ENCODE measurements at regions not wholly inside any gene's neighbourhood (a gene's known extent, or its start where the extent isn't known, plus 50 kb on each side); places are given as distances from the start of the nearest gene placed in this dataset.

DNA sequence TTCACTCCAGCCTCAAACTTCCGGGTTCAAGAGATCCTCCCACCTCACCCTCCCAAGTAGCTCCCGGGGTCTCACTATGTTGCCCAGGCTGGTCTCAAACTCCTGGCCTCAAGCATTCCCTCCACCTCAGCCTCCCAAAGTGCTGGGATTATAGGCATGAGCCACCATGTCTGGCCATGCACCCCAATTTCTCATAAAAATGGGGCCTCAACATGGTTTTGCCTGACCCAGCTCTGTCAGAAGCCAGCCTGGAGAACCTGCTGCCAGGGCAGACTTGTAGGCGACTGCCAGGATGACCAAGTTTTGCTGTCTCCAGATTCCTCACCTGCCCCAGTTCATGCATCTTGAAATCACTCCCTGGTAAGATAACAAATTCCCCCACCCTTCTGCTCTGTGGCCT is 82.9 kb downstream of the AIPL1 start:
- TF ChIP-seq, protein P1, sequence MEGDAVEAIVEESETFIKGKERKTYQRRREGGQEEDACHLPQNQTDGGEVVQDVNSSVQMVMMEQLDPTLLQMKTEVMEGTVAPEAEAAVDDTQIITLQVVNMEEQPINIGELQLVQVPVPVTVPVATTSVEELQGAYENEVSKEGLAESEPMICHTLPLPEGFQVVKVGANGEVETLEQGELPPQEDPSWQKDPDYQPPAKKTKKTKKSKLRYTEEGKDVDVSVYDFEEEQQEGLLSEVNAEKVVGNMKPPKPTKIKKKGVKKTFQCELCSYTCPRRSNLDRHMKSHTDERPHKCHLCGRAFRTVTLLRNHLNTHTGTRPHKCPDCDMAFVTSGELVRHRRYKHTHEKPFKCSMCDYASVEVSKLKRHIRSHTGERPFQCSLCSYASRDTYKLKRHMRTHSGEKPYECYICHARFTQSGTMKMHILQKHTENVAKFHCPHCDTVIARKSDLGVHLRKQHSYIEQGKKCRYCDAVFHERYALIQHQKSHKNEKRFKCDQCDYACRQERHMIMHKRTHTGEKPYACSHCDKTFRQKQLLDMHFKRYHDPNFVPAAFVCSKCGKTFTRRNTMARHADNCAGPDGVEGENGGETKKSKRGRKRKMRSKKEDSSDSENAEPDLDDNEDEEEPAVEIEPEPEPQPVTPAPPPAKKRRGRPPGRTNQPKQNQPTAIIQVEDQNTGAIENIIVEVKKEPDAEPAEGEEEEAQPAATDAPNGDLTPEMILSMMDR (IDR thresholded peaks at IDR 0.05), result no peak
- TF ChIP-seq POLR2A (IDR thresholded peaks at IDR 0.05) (no peak), POLR2AphosphoS5 (IDR thresholded peaks at IDR 0.05; ENCODE audit: insufficient read depth in 1 of 2, low read depth in 1 of 2) (no peak)

All from vagina (tissue), 2 donors.